HG03520 (cell line): ENCODE measurements at regions not wholly inside any gene's neighbourhood (a gene's known extent, or its start where the extent isn't known, plus 50 kb on each side); places are given as distances from the start of the nearest gene placed in this dataset.

Experiments used
- ATAC-seq: cut with Tn5 transposase; IDR thresholded peaks from one replicate; pipeline ENCODE4 v1.9.1; 2021; ENCODE audit warnings: mild to moderate bottlenecking, moderate library complexity; ENCODE audit not compliant: unreplicated experiment

- ATAC-seq: no peak
Measured at GRCh38 chrX:151476604-151477303, 79.7 kb downstream of the VMA21 start.

- ATAC-seq: no peak
Measured at GRCh38 chrX:151478058-151478457, 81.1 kb downstream of the VMA21 start.

GRCh38 chrX:151488677-151489076, 74.8 kb upstream of the PASD1 start:
- peak; percentile 64 for ATAC-seq

- ATAC-seq: peak; percentile 55
Measured at GRCh38 chrX:151505796-151506195, 57.7 kb upstream of the PASD1 start.

GRCh38 chrX:151510203-151510602, 53.3 kb upstream of the PASD1 start:
- ATAC-seq: no peak

GRCh38 chrX:151513472-151513871, 50.0 kb upstream of the PASD1 start:
- no peak for ATAC-seq
